ENCODE measurements at regions not wholly inside any gene's neighbourhood (a gene's known extent, or its start where the extent isn't known, plus 50 kb on each side); places are given as distances from the start of the nearest gene placed in this dataset.

GRCh38 chr5:105617436-105618215 lies 2053.1 kb downstream of the EFNA5 start:
- TF ChIP-seq CTCF (IDR thresholded peaks at IDR 0.05; ENCODE audit: poor library complexity) (no peak), EZH2 (IDR thresholded peaks at IDR 0.05; ENCODE audit: borderline replicate concordance) (no peak), EZH2phosphoT487 (IDR thresholded peaks at IDR 0.05; ENCODE audit: low read depth, severe bottlenecking, unreplicated experiment) (no peak)
